OCI-LY1 (cell line): ENCODE measurements at regions not wholly inside any gene's neighbourhood (a gene's known extent, or its start where the extent isn't known, plus 50 kb on each side); places are given as distances from the start of the nearest gene placed in this dataset.

Experiments used
- H2AFZ ChIP-seq: fragments of 200-600 bp; sonication (generic), shearing (Covaris generic); 2 replicates; pipeline ENCODE4 v1.6.0; 2014; ENCODE audit warnings: antibody characterized with exemption, mild to moderate bottlenecking, low read length
- H3F3A ChIP-seq: fragments of 200-600 bp; sonication (generic), shearing (Covaris generic); 2 replicates; pipeline ENCODE4 v1.6.0; 2014; ENCODE audit warnings: mild to moderate bottlenecking, antibody characterized with exemption, low read length, moderate library complexity; ENCODE audit not compliant: insufficient read depth
- H3K27ac ChIP-seq: fragments of 200-600 bp; sonication (generic); 2 replicates; pipeline ENCODE4 v1.5.1; 2014; ENCODE audit warnings: low read length, mixed run types, mild to moderate bottlenecking, low read depth; ENCODE audit not compliant: poor library complexity, severe bottlenecking
- H3K27me3 ChIP-seq: fragments of 200-600 bp; sonication (generic); 2 replicates; pipeline ENCODE4 v1.6.0; 2014; ENCODE audit warnings: antibody characterized with exemption, mild to moderate bottlenecking, low read length, moderate library complexity; ENCODE audit not compliant: insufficient read depth
- H3K36me3 ChIP-seq: fragments of 200-600 bp; sonication (generic); 2 replicates; pipeline ENCODE4 v1.6.1; 2014; ENCODE audit warnings: mild to moderate bottlenecking, antibody characterized with exemption, low read length, moderate library complexity, mixed read lengths; ENCODE audit not compliant: insufficient read depth
- H3K4me1 ChIP-seq: fragments of 200-600 bp; sonication (generic); 2 replicates; pipeline ENCODE4 v1.5.1; 2014; ENCODE audit warnings: mild to moderate bottlenecking, low read length, moderate library complexity; ENCODE audit not compliant: insufficient read depth, severe bottlenecking
- H3K4me2 ChIP-seq: fragments of 200-600 bp; sonication (generic), shearing (Covaris generic); 2 replicates; pipeline ENCODE4 v1.6.1; 2014; ENCODE audit warnings: low read length
- H3K4me3 ChIP-seq: fragments of 200-600 bp; sonication (generic); 2 replicates; pipeline ENCODE4 v1.5.1; 2014; ENCODE audit warnings: low read length, low read depth, mild to moderate bottlenecking, mixed read lengths; ENCODE audit not compliant: poor library complexity, severe bottlenecking
- H3K79me2 ChIP-seq: fragments of 200-600 bp; shearing (Covaris generic); 2 replicates; pipeline ENCODE4 v1.6.1; 2016; ENCODE audit warnings: mixed run types, low read length, mixed read lengths; ENCODE audit not compliant: insufficient read depth
- H3K9ac ChIP-seq: fragments of 200-600 bp; sonication (generic), shearing (Covaris generic); 2 replicates; pipeline ENCODE4 v1.6.1; 2014; ENCODE audit warnings: mild to moderate bottlenecking, low read length, mixed read lengths
- H3K9me2 ChIP-seq: fragments of 200-600 bp; sonication (generic), shearing (Covaris generic); 2 replicates; pipeline ENCODE4 v1.6.1; 2014; ENCODE audit warnings: low read depth, mild to moderate bottlenecking, low read length, mixed read lengths
- H3K9me3 ChIP-seq: fragments of 200-600 bp; shearing (Covaris generic); 2 replicates; pipeline ENCODE4 v1.6.1; 2014; ENCODE audit warnings: low read length, mixed read lengths
- H4K20me1 ChIP-seq: fragments of 200-600 bp; sonication (generic), shearing (Covaris generic); 2 replicates; pipeline ENCODE4 v1.6.0; 2016; ENCODE audit warnings: mild to moderate bottlenecking, low read length; ENCODE audit not compliant: insufficient read depth
- EZH2 ChIP-seq: fragments of 200-600 bp; sonication (generic), shearing (Covaris generic); IDR thresholded peaks from 2 replicates; pipeline ENCODE4 v1.8.0; 2017; ENCODE audit warnings: borderline replicate concordance, mixed run types, mild to moderate bottlenecking, antibody characterized with exemption, low read length, moderate library complexity, mixed read lengths
- TF ChIP-seq, protein P1 (sequence below): fragments of 200-600 bp; sonication (generic), shearing (Covaris generic); IDR thresholded peaks from 2 replicates; pipeline ENCODE4 v1.5.1; 2017; ENCODE audit warnings: mild to moderate bottlenecking, antibody characterized with exemption, low read length, moderate library complexity, mixed read lengths

DNA sequence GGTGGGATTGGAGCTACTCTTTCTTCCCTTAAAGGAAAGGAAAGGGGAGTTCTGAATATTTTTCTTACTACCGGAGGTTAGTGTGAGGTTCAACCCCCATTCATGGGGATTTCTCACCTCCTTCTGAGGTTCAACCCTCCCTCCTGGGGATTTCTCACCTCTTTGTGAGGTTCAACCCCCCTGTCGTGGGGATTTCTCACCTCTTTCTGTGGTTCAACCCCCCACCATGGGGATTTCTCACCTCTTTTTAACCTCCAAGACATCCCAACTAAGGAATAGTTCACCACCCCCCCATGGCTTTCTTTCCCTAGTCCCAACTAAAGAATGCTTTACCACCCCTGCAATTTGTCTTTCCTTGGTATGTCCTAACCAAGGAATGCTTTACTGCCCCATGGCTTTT is 520.3 kb downstream of the EDEM1 start:
- Histone ChIP-seq H3K9me3 (no peaks in the 10 kb centered on the region), H3K4me2 (no peak overlapping the region), H3K4me3 (no peak overlapping the region), H3K4me1 (no peaks in the 10 kb centered on the region), H2AFZ (no peak overlapping the region), H4K20me1 (no peaks in the 10 kb centered on the region), H3K27me3 (no peaks in the 10 kb centered on the region), H3F3A (no peaks in the 10 kb centered on the region), H3K79me2 (no peaks in the 10 kb centered on the region), H3K9me2 (no peaks in the 10 kb centered on the region), H3K36me3 (no peaks in the 10 kb centered on the region), H3K9ac (no peak overlapping the region), H3K27ac (no peak overlapping the region)
- TF ChIP-seq, protein P1, sequence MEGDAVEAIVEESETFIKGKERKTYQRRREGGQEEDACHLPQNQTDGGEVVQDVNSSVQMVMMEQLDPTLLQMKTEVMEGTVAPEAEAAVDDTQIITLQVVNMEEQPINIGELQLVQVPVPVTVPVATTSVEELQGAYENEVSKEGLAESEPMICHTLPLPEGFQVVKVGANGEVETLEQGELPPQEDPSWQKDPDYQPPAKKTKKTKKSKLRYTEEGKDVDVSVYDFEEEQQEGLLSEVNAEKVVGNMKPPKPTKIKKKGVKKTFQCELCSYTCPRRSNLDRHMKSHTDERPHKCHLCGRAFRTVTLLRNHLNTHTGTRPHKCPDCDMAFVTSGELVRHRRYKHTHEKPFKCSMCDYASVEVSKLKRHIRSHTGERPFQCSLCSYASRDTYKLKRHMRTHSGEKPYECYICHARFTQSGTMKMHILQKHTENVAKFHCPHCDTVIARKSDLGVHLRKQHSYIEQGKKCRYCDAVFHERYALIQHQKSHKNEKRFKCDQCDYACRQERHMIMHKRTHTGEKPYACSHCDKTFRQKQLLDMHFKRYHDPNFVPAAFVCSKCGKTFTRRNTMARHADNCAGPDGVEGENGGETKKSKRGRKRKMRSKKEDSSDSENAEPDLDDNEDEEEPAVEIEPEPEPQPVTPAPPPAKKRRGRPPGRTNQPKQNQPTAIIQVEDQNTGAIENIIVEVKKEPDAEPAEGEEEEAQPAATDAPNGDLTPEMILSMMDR = no peak
- no peak for TF ChIP-seq EZH2

DNA sequence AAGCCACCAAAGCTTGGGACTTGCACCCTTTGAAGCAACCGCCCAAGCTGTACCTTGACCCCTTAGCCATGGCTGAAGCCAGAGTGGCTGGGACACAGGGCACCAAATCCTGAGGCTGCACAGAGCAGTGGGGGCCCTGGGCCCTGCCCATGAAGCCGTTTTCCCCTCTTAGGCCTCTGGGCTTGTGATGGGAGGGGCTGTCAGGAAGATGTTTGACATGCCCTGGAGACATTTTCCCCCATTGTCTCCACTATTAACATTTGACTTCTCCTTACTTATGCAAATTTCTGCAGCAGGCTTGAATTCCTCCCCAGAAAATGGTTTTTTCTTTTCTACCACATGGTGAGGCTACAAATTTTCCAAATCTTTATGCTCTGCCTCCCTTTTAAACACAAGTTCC is 522.2 kb downstream of the EDEM1 start:
- H3F3A ChIP-seq = no peaks in the 10 kb centered on the region
- H3K27ac ChIP-seq = no peak overlapping the region
- H3K79me2 ChIP-seq = no peaks in the 10 kb centered on the region
- H3K4me3 ChIP-seq = no peak overlapping the region
- no peaks in the 10 kb centered on the region for H3K4me1 ChIP-seq
- no peak overlapping the region for H3K9ac ChIP-seq
- no peaks in the 10 kb centered on the region for H3K27me3 ChIP-seq
- H3K9me2 ChIP-seq = no peaks in the 10 kb centered on the region
- no peak overlapping the region for H2AFZ ChIP-seq
- no peaks in the 10 kb centered on the region for H4K20me1 ChIP-seq
- no peak overlapping the region for H3K4me2 ChIP-seq
- H3K36me3 ChIP-seq = no peaks in the 10 kb centered on the region
- TF ChIP-seq, protein P1 = no peak
- no peak for TF ChIP-seq EZH2
- no peaks in the 10 kb centered on the region for H3K9me3 ChIP-seq

DNA sequence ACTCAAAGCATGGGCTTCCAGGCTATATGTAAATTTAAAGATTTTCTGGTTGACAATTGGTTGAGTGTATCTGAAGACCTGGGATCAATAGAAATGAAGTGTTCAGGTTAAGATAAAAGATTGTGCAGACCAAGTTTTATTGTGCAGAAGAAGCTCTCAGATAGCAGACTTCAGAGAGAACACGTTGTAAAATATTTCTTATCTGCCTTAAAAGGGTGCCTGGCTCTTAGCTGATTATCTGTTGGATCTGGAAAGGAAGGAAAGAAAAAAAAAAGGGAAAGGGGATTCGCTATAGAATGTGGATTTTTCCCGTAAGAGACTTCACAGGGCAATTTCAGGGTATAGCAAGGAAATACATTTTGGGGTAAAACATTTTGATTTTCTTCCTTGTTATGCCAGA is 523.2 kb downstream of the EDEM1 start:
- no peaks in the 10 kb centered on the region for H3K9me2 ChIP-seq
- H2AFZ ChIP-seq = no peak overlapping the region
- H3K4me1 ChIP-seq = no peaks in the 10 kb centered on the region
- no peaks in the 10 kb centered on the region for H4K20me1 ChIP-seq
- no peaks in the 10 kb centered on the region for H3F3A ChIP-seq
- H3K4me2 ChIP-seq = no peak overlapping the region
- no peak overlapping the region for H3K27ac ChIP-seq
- no peak overlapping the region for H3K4me3 ChIP-seq
- H3K9ac ChIP-seq = no peak overlapping the region
- H3K27me3 ChIP-seq = no peaks in the 10 kb centered on the region
- H3K79me2 ChIP-seq = no peaks in the 10 kb centered on the region
- no peaks in the 10 kb centered on the region for H3K36me3 ChIP-seq
- TF ChIP-seq, protein P1 = no peak
- TF ChIP-seq EZH2 = no peak
- no peaks in the 10 kb centered on the region for H3K9me3 ChIP-seq
